K562 (cell line): ENCODE measurements at regions not wholly inside any gene's neighbourhood (a gene's known extent, or its start where the extent isn't known, plus 50 kb on each side); places are given as distances from the start of the nearest gene placed in this dataset.

Experiments
- BRD4 ChIP-seq: fragments of 200-600 bp; sonication (generic); IDR thresholded peaks from 2 replicates; pipeline ENCODE4 v1.6.1; 2017; ENCODE audit warnings: inconsistent platforms
- CBFB ChIP-seq: sonication (generic); formaldehyde crosslinking; IDR thresholded peaks from 2 replicates; pipeline ENCODE4 v1.4.0; 2020; ENCODE audit warnings: mild to moderate bottlenecking, missing genetic modification reagents
- CTCF ChIP-seq, 3 experiments: IDR thresholded peaks in 2 of 3; conservative IDR thresholded peaks in 1 of 3; 2 replicates each; pipeline ENCODE4 v1.5.1; 2011 to 2012; ENCODE audit warnings: low read length in 3 of 3, mild to moderate bottlenecking in 3 of 3, control low read depth in 2 of 3, improper control_type of control experiment in 1 of 3, inconsistent platforms in 1 of 3, low read depth in 1 of 3, mixed read lengths in 1 of 3, moderate library complexity in 1 of 3; ENCODE audit not compliant: insufficient read depth in 2 of 3
- ELK1 ChIP-seq: sonication (generic); formaldehyde crosslinking; IDR thresholded peaks from 2 replicates; pipeline ENCODE4 v1.8.1; 2022; ENCODE audit warnings: missing genetic modification reagents
- FOXA1 ChIP-seq: fragments of 450-650 bp; IDR thresholded peaks from 2 replicates; pipeline ENCODE4 v1.6.1; 2016; ENCODE audit warnings: mild to moderate bottlenecking, borderline replicate concordance
- MLLT1 ChIP-seq, 2 experiments: fragments of 450-650 bp; IDR thresholded peaks; 2 replicates each; pipeline ENCODE4 v1.6.1; 2016
- MTA2 ChIP-seq: fragments of 450-650 bp; IDR thresholded peaks from 2 replicates; pipeline ENCODE4 v1.6.1; 2016; ENCODE audit warnings: low read depth
- NFRKB ChIP-seq: fragments of 450-650 bp; IDR thresholded peaks from 2 replicates; pipeline ENCODE4 v1.6.1; 2016; ENCODE audit warnings: low read depth
- PCBP1 ChIP-seq: fragments of 200-400 bp; formaldehyde crosslinking; IDR thresholded peaks from 2 replicates; pipeline ENCODE4 v1.6.1; 2018; ENCODE audit warnings: mild to moderate bottlenecking, low read depth, low read length; ENCODE audit not compliant: poor library complexity, severe bottlenecking
- PHB ChIP-seq: fragments of 250-450 bp; sonication (Bioruptor Pico); IDR thresholded peaks from 2 replicates; pipeline ENCODE4 v1.5.0; 2021
- POLR2A ChIP-seq: fragments of 450-650 bp; conservative IDR thresholded peaks from 2 replicates; pipeline ENCODE4 v1.6.1; 2016
- TCF7L2 ChIP-seq: fragments of 150-350 bp; IDR thresholded peaks from 2 replicates; pipeline ENCODE4 v1.6.1; 2016; ENCODE audit warnings: low read depth, mild to moderate bottlenecking, low read length, moderate library complexity
- TEAD1 ChIP-seq, 2 experiments: fragments of 450-650 bp in 1 of 2; sonication (generic) in 1 of 2; formaldehyde crosslinking; IDR thresholded peaks; 2 replicates each; pipeline versions ENCODE4 v1.4.0 to v1.8.0; 2020 to 2022; ENCODE audit warnings: mild to moderate bottlenecking in 2 of 2, missing genetic modification reagents in 1 of 2
- ZNF830 ChIP-seq: fragments of 250-450 bp; sonication (Bioruptor Pico); IDR thresholded peaks from 2 replicates; pipeline ENCODE4 v1.5.0; 2021; ENCODE audit warnings: mild to moderate bottlenecking

GRCh38 chr9:75540185-75540584, 350.3 kb upstream of the PCSK5 start:
- no peak for TF ChIP-seq POLR2A
- no peak for TF ChIP-seq BRD4
- no peak for TF ChIP-seq MTA2
- no peak for TF ChIP-seq PHB
- TF ChIP-seq MLLT1 (IDR thresholded peaks at IDR 0.05) = no peak
- TF ChIP-seq ELK1 (CRISPR knock-in tag) = no peak
- no peak for TF ChIP-seq TEAD1 (CRISPR knock-in tag; IDR thresholded peaks at IDR 0.05)
- no peak for TF ChIP-seq NFRKB
- no peak for TF ChIP-seq CTCF (IDR thresholded peaks at IDR 0.05 in 2 of 3, conservative IDR thresholded peaks at IDR 0.05 in 1 of 3; ENCODE audit: insufficient read depth in 2 of 3, low read depth in 1 of 3, low read length in 3 of 3)
- no peak for TF ChIP-seq FOXA1
- no peak for TF ChIP-seq PCBP1
- no peak for TF ChIP-seq CBFB (CRISPR knock-in tag)
- no peak for TF ChIP-seq TCF7L2
- TF ChIP-seq ZNF830 = no peak
